Ishikawa (cell line): ENCODE measurements at regions not wholly inside any gene's neighbourhood (a gene's known extent, or its start where the extent isn't known, plus 50 kb on each side); places are given as distances from the start of the nearest gene placed in this dataset.

Source experiments
- CEBPB ChIP-seq: IDR thresholded peaks from 2 replicates; pipeline ENCODE4 v1.6.1; 2012
- CREB1 ChIP-seq: IDR thresholded peaks from 2 replicates; pipeline ENCODE4 v1.6.1; 2012; ENCODE audit warnings: low read depth
- EGR1 ChIP-seq: IDR thresholded peaks from 2 replicates; pipeline ENCODE4 v1.6.1; 2012
- EP300 ChIP-seq: IDR thresholded peaks from 2 replicates; pipeline ENCODE4 v1.6.1; 2012; ENCODE audit warnings: borderline replicate concordance
- FOXM1 ChIP-seq: IDR thresholded peaks from 2 replicates; pipeline ENCODE4 v1.6.1; 2012; ENCODE audit warnings: low read depth, borderline replicate concordance
- MAX ChIP-seq: IDR thresholded peaks from 2 replicates; pipeline ENCODE4 v1.6.1; 2012
- NFIC ChIP-seq: IDR thresholded peaks from 2 replicates; pipeline ENCODE4 v1.6.1; 2012
- RAD21 ChIP-seq: IDR thresholded peaks from 2 replicates; pipeline ENCODE4 v1.6.1; 2012; ENCODE audit warnings: low read depth
- REST ChIP-seq: IDR thresholded peaks from 2 replicates; pipeline ENCODE4 v1.6.1; 2012; ENCODE audit warnings: low read depth, mild to moderate bottlenecking
- TAF1 ChIP-seq: IDR thresholded peaks from 2 replicates; pipeline ENCODE4 v1.6.1; 2012; ENCODE audit warnings: low read depth, mild to moderate bottlenecking
- TCF12 ChIP-seq: IDR thresholded peaks from 2 replicates; pipeline ENCODE4 v1.6.1; 2012; ENCODE audit warnings: low read depth
- TEAD4 ChIP-seq: IDR thresholded peaks from 2 replicates; pipeline ENCODE4 v1.6.1; 2012
- USF1 ChIP-seq: IDR thresholded peaks from 2 replicates; pipeline ENCODE4 v1.6.1; 2012
- YY1 ChIP-seq: IDR thresholded peaks from 2 replicates; pipeline ENCODE4 v1.6.1; 2012; ENCODE audit warnings: low read depth
- ZBTB7A ChIP-seq: IDR thresholded peaks from 2 replicates; pipeline ENCODE4 v1.6.1; 2012; ENCODE audit warnings: low read depth

- TF ChIP-seq CEBPB (no peak), REST (no peak), YY1 (no peak), TAF1 (no peak), TEAD4 (no peak), EGR1 (no peak), EP300 (no peak)
Measured at GRCh38 chr9:18405240-18405639, 68.7 kb upstream of the ADAMTSL1 start.

- no peak for TF ChIP-seq YY1
- TF ChIP-seq NFIC, result no peak
- no peak for TF ChIP-seq TEAD4
- TF ChIP-seq TCF12, result no peak
- TF ChIP-seq ZBTB7A, result no peak
- TF ChIP-seq RAD21, result no peak
- no peak for TF ChIP-seq CREB1
- TF ChIP-seq FOXM1, result no peak
- no peak for TF ChIP-seq CEBPB
- no peak for TF ChIP-seq MAX
- TF ChIP-seq REST, result no peak
- no peak for TF ChIP-seq TAF1
Measured at GRCh38 chr9:18410983-18411382, 63.0 kb upstream of the ADAMTSL1 start.

GRCh38 chr9:18421391-18421790 lies 52.6 kb upstream of the ADAMTSL1 start:
- TF ChIP-seq CREB1 (no peak), RAD21 (no peak), TEAD4 (no peak), ZBTB7A (no peak), TAF1 (no peak), TCF12 (no peak), REST (no peak), NFIC (no peak), EP300 (no peak), YY1 (no peak), FOXM1 (no peak), EGR1 (no peak), USF1 (no peak), CEBPB (no peak), MAX (no peak)

- TF ChIP-seq TCF12 (no peak), TAF1 (no peak), REST (no peak), CREB1 (no peak), RAD21 (no peak), MAX (no peak), FOXM1 (no peak), TEAD4 (no peak), NFIC (no peak)
Measured at GRCh38 chr9:18422296-18423036, 51.5 kb upstream of the ADAMTSL1 start.
